Omental fat pad (tissue), 3 donors: ENCODE measurements at regions not wholly inside any gene's neighbourhood (a gene's known extent, or its start where the extent isn't known, plus 50 kb on each side); places are given as distances from the start of the nearest gene placed in this dataset.

Experiments
- ATAC-seq: fragments of 150-250 bp; one replicate; pipeline ENCODE4 v1.9.1; 2016; ENCODE audit warnings: mild to moderate bottlenecking, moderate library complexity; ENCODE audit not compliant: low FRiP score
- DNase-seq: peaks from one replicate; pipeline ENCODE4 v3.0.0-alpha.2; 2019; ENCODE audit warnings: low spot score
- CTCF ChIP-seq, 3 donors: fragments of 450-650 bp; IDR thresholded peaks; one replicate each; pipeline ENCODE4 v1.5.1; 2016 to 2017; ENCODE audit warnings: antibody characterized with exemption in 3 of 3, mild to moderate bottlenecking in 3 of 3, moderate library complexity in 2 of 3

DNA sequence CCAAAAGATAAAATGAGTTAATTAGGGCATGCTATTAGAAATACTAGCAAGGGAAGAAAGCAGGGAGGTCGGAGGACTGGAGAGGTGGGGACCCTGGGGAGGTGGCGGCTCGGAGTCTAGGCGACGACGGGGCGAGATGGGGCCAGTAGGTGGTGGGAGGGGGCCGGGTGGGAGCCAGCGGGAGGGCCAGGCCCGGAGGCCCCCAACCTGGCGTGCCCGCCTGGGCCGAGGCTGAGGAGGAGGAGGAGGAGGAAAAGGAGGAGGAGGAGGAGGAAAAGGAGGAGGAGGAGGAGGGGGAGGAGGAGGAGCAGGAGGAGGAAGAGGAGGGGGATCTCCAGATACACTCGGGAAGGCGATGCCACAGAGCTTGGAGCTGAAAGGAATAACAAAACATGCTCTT lies 426.2 kb downstream of the NR2F2 start:
- ATAC-seq (no peak), DNase-seq (no peak)
- no peak for TF ChIP-seq CTCF (IDR thresholded peaks at IDR 0.05)

GRCh38 chr15:96762566-96762965 lies 432.1 kb downstream of the NR2F2 start:
- ATAC-seq (no peak), DNase-seq (no peak)
- TF ChIP-seq CTCF (IDR thresholded peaks at IDR 0.05) = no peak

DNA sequence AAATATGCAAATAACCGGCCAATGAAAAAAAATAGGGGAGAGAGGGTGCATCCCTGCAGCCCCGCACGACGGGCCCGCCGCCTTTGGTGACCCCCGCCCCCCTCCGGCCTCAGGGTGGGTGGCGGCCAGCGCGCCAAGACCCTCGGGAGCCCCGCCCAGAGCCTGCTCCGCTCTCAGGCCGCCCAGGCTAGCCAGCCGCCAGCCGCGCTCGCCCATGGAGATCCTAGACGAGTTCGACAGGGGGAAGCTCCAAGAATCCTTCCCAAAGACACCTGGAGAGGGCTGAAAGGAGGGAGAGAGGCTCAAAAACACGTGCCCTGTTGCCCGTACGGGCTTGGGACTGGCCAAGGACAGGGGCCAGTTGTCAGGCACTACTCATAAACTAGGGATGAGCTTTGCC lies 434.0 kb downstream of the NR2F2 start:
- ATAC-seq = no peak
- DNase-seq = no peak
- TF ChIP-seq CTCF (IDR thresholded peaks at IDR 0.05) = no peak

GRCh38 chr15:96764946-96765345 lies 434.4 kb downstream of the NR2F2 start:
- TF ChIP-seq CTCF (IDR thresholded peaks at IDR 0.05) = no peak
- ATAC-seq (no peak), DNase-seq (no peak)

DNA sequence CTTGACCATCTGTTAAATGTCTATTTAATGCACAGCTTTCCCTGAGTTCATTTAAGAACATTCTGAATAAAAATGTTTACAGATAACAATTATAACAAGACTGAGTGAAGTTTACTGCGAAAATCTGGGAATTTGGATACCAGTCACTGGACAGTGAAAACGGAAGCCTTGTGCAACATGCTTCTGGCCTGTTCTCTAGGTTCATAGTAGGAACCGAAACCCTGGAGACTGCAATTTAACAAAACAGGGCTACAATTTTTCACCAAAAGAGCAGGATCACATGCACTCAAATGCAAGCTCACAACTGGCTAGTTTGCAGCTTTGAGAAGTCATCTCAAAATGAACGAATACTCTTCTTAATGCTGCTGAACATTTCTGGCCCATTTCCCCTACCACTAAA lies 435.9 kb downstream of the NR2F2 start:
- no peak for TF ChIP-seq CTCF (IDR thresholded peaks at IDR 0.05)
- ATAC-seq = no peak

GRCh38 chr15:96767703-96768434 lies 437.4 kb downstream of the NR2F2 start:
- ATAC-seq (no peak), DNase-seq (no peak)
- no peak for TF ChIP-seq CTCF (IDR thresholded peaks at IDR 0.05)

More for the DNA sequence above, 435.9 kb downstream of the NR2F2 start:
- no peak for DNase-seq

GRCh38 chr15:96768435-96768789 lies 437.9 kb downstream of the NR2F2 start:
- ATAC-seq = no peak
- no peak for DNase-seq
- TF ChIP-seq CTCF (IDR thresholded peaks at IDR 0.05) = no peak
